ENCODE measurements at regions not wholly inside any gene's neighbourhood (a gene's known extent, or its start where the extent isn't known, plus 50 kb on each side); places are given as distances from the start of the nearest gene placed in this dataset.

GRCh38 chr19:31659897-31660210 lies 310.6 kb upstream of the TSHZ3 start:
- TF ChIP-seq CREB1 (IDR thresholded peaks at IDR 0.05; ENCODE audit: low read depth): no peak

GRCh38 chr19:31664096-31664495 lies 314.9 kb upstream of the TSHZ3 start:
- TF ChIP-seq CREB1 (IDR thresholded peaks at IDR 0.05; ENCODE audit: low read depth) (no peak), USF1 (IDR thresholded peaks at IDR 0.05) (no peak), NFIC (IDR thresholded peaks at IDR 0.05) (no peak), YY1 (IDR thresholded peaks at IDR 0.05; ENCODE audit: low read depth) (no peak), TCF12 (IDR thresholded peaks at IDR 0.05; ENCODE audit: low read depth) (no peak), TEAD4 (IDR thresholded peaks at IDR 0.05) (no peak), EP300 (IDR thresholded peaks at IDR 0.05; ENCODE audit: borderline replicate concordance) (no peak), TAF1 (IDR thresholded peaks at IDR 0.05; ENCODE audit: low read depth) (no peak), FOXM1 (IDR thresholded peaks at IDR 0.05; ENCODE audit: borderline replicate concordance, low read depth) (no peak), REST (IDR thresholded peaks at IDR 0.05; ENCODE audit: low read depth) (no peak), RAD21 (IDR thresholded peaks at IDR 0.05; ENCODE audit: low read depth) (no peak), CEBPB (IDR thresholded peaks at IDR 0.05) (no peak), EGR1 (IDR thresholded peaks at IDR 0.05) (no peak), ZBTB7A (IDR thresholded peaks at IDR 0.05; ENCODE audit: low read depth) (no peak), MAX (IDR thresholded peaks at IDR 0.05) (no peak)

- no peak for TF ChIP-seq REST (IDR thresholded peaks at IDR 0.05; ENCODE audit: low read depth)
- TF ChIP-seq MAX (IDR thresholded peaks at IDR 0.05): no peak
- TF ChIP-seq TAF1 (IDR thresholded peaks at IDR 0.05; ENCODE audit: low read depth): no peak
- no peak for TF ChIP-seq RAD21 (IDR thresholded peaks at IDR 0.05; ENCODE audit: low read depth)
- no peak for TF ChIP-seq EGR1 (IDR thresholded peaks at IDR 0.05)
- TF ChIP-seq TEAD4 (IDR thresholded peaks at IDR 0.05): no peak
- TF ChIP-seq YY1 (IDR thresholded peaks at IDR 0.05; ENCODE audit: low read depth): no peak
- TF ChIP-seq EP300 (IDR thresholded peaks at IDR 0.05; ENCODE audit: borderline replicate concordance): no peak
- no peak for TF ChIP-seq CEBPB (IDR thresholded peaks at IDR 0.05)
- TF ChIP-seq FOXM1 (IDR thresholded peaks at IDR 0.05; ENCODE audit: borderline replicate concordance, low read depth): no peak
- no peak for TF ChIP-seq TCF12 (IDR thresholded peaks at IDR 0.05; ENCODE audit: low read depth)
- TF ChIP-seq NFIC (IDR thresholded peaks at IDR 0.05): no peak
- TF ChIP-seq ZBTB7A (IDR thresholded peaks at IDR 0.05; ENCODE audit: low read depth): no peak
- no peak for TF ChIP-seq CREB1 (IDR thresholded peaks at IDR 0.05; ENCODE audit: low read depth)
- TF ChIP-seq USF1 (IDR thresholded peaks at IDR 0.05): no peak
Measured at GRCh38 chr19:31664997-31665396, 315.8 kb upstream of the TSHZ3 start.

- TF ChIP-seq CREB1 (IDR thresholded peaks at IDR 0.05; ENCODE audit: low read depth) (no peak), YY1 (IDR thresholded peaks at IDR 0.05; ENCODE audit: low read depth) (no peak), EGR1 (IDR thresholded peaks at IDR 0.05) (no peak), TCF12 (IDR thresholded peaks at IDR 0.05; ENCODE audit: low read depth) (no peak), REST (IDR thresholded peaks at IDR 0.05; ENCODE audit: low read depth) (no peak), TAF1 (IDR thresholded peaks at IDR 0.05; ENCODE audit: low read depth) (no peak), TEAD4 (IDR thresholded peaks at IDR 0.05) (no peak), RAD21 (IDR thresholded peaks at IDR 0.05; ENCODE audit: low read depth) (no peak), CEBPB (IDR thresholded peaks at IDR 0.05) (no peak), ZBTB7A (IDR thresholded peaks at IDR 0.05; ENCODE audit: low read depth) (no peak), EP300 (IDR thresholded peaks at IDR 0.05; ENCODE audit: borderline replicate concordance) (no peak), FOXM1 (IDR thresholded peaks at IDR 0.05; ENCODE audit: borderline replicate concordance, low read depth) (no peak), USF1 (IDR thresholded peaks at IDR 0.05) (no peak), MAX (IDR thresholded peaks at IDR 0.05) (no peak)
Measured at GRCh38 chr19:31666126-31666525, 316.9 kb upstream of the TSHZ3 start.

Data from Ishikawa (cell line).